ENCODE measurements at regions not wholly inside any gene's neighbourhood (a gene's known extent, or its start where the extent isn't known, plus 50 kb on each side); places are given as distances from the start of the nearest gene placed in this dataset.

GRCh38 chrX:13371186-13371585, 51.3 kb upstream of the ATXN3L start:
- TF ChIP-seq CTCF (conservative IDR thresholded peaks at IDR 0.05) (no peak), ZFX (IDR thresholded peaks at IDR 0.05) (no peak)
